Fibroblast of lung (primary cell): ENCODE measurements at regions not wholly inside any gene's neighbourhood (a gene's known extent, or its start where the extent isn't known, plus 50 kb on each side); places are given as distances from the start of the nearest gene placed in this dataset.

ENCODE experiments used
- DNase-seq, 2 donors: peaks; one replicate each; pipeline versions ENCODE4 v3.0.0 to v3.0.0-alpha.2; 2010; ENCODE audit warnings: low read depth in 2 of 2
- H2AFZ ChIP-seq: 2 replicates; pipeline ENCODE4 v1.5.1; 2012; ENCODE audit warnings: low read length, control low read depth, inconsistent platforms
- H3K27ac ChIP-seq: 2 replicates; pipeline ENCODE4 v1.5.1; 2011; ENCODE audit warnings: low read length, control low read depth; ENCODE audit not compliant: insufficient read depth
- H3K27me3 ChIP-seq: 2 replicates; pipeline ENCODE4 v1.5.1; 2011; ENCODE audit warnings: mild to moderate bottlenecking, low read length; ENCODE audit not compliant: control insufficient read depth, insufficient read depth
- H3K36me3 ChIP-seq: 2 replicates; pipeline ENCODE4 v1.5.1; 2011; ENCODE audit warnings: low read length; ENCODE audit not compliant: control insufficient read depth, insufficient read depth
- H3K4me1 ChIP-seq: 2 replicates; pipeline ENCODE4 v1.5.1; 2011; ENCODE audit warnings: low read length; ENCODE audit not compliant: control insufficient read depth, insufficient read depth; ENCODE audit errors: extremely low read depth
- H3K4me2 ChIP-seq: 2 replicates; pipeline ENCODE4 v1.5.1; 2011; ENCODE audit warnings: low read length, control low read depth; ENCODE audit not compliant: insufficient read depth; ENCODE audit errors: extremely low read depth
- H3K4me3 ChIP-seq, 4 experiments: fragments of 200-600 bp in 1 of 4; sonication (generic) in 1 of 4; replicated peaks in 1 of 4; 2 replicates each; pipeline ENCODE4 v1.5.1; 2011 to 2016; ENCODE audit warnings: low read length in 4 of 4, low read depth in 3 of 4, mild to moderate bottlenecking in 3 of 4, control low read depth in 2 of 4, inconsistent platforms in 1 of 4, mixed read lengths in 1 of 4; ENCODE audit not compliant: insufficient read depth in 1 of 4; ENCODE audit errors: control extremely low read depth in 1 of 4
- H3K79me2 ChIP-seq: 2 replicates; pipeline ENCODE4 v1.5.1; 2012; ENCODE audit warnings: mild to moderate bottlenecking, low read length, inconsistent platforms; ENCODE audit not compliant: control insufficient read depth, insufficient read depth
- H3K9ac ChIP-seq: 2 replicates; pipeline ENCODE4 v1.5.1; 2011; ENCODE audit warnings: mild to moderate bottlenecking, low read length, control low read depth; ENCODE audit not compliant: insufficient read depth
- H3K9me3 ChIP-seq: 2 replicates; pipeline ENCODE4 v1.5.1; 2012; ENCODE audit warnings: low read depth, low read length; ENCODE audit not compliant: control insufficient read depth, insufficient read depth
- H4K20me1 ChIP-seq: 2 replicates; pipeline ENCODE4 v1.5.1; 2011; ENCODE audit warnings: low read length; ENCODE audit not compliant: control insufficient read depth, insufficient read depth; ENCODE audit errors: extremely low read depth
- CTCF ChIP-seq, 2 donors: IDR thresholded peaks in 1 of 2; conservative IDR thresholded peaks in 1 of 2; 1 replicate in 1 of 2; 2 replicates in 1 of 2; pipeline ENCODE4 v1.5.1; 2011 to 2012; ENCODE audit warnings: low read length in 2 of 2, control low read depth in 1 of 2, inconsistent platforms in 1 of 2, low read depth in 1 of 2, mild to moderate bottlenecking in 1 of 2
- EZH2 ChIP-seq: IDR thresholded peaks from 2 replicates; pipeline ENCODE4 v1.5.1; 2012; ENCODE audit warnings: low read length, control low read depth, mild to moderate bottlenecking; ENCODE audit errors: missing control alignments

DNA sequence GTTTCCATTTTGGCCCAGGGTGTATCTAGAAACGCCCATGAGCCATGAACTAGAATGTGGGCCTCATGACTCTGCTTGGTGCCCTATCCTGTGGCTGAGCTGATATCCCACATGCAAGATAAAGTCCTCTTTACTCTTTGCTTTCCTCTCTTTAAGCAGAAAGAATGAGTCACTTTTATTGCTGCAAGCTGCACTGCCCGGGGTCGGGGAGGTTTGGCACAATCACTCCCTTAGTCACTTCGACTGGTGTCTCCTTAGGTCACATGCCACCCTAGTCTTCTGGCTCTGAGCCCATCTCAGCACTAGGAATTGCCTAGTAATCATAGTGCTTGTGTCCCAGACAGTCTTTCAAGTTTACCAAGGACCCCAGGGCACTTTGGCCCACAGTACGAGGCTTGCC, 75.1 kb upstream of the CXorf66 start:
- H3K27ac ChIP-seq, result no peak overlapping the region
- H3K79me2 ChIP-seq, result no peaks in the 10 kb centered on the region
- no peaks in the 10 kb centered on the region for H3K4me1 ChIP-seq
- H2AFZ ChIP-seq, result no peak overlapping the region
- no peaks in the 10 kb centered on the region for H4K20me1 ChIP-seq
- H3K4me3 ChIP-seq, result no peak overlapping the region
- no peak overlapping the region for H3K4me2 ChIP-seq
- H3K36me3 ChIP-seq, result no peaks in the 10 kb centered on the region
- no peaks in the 10 kb centered on the region for H3K27me3 ChIP-seq
- H3K9me3 ChIP-seq, result no peaks in the 10 kb centered on the region
- DNase-seq, result peak in 1 of 2 donors; percentile 64
- no peak for TF ChIP-seq EZH2
- TF ChIP-seq CTCF (conservative IDR thresholded peaks at IDR 0.05 in 1 of 2, IDR thresholded peaks at IDR 0.05 in 1 of 2; ENCODE audit: low read depth in 1 of 2, low read length in 2 of 2), result no peak
- no peak overlapping the region for H3K9ac ChIP-seq

DNA sequence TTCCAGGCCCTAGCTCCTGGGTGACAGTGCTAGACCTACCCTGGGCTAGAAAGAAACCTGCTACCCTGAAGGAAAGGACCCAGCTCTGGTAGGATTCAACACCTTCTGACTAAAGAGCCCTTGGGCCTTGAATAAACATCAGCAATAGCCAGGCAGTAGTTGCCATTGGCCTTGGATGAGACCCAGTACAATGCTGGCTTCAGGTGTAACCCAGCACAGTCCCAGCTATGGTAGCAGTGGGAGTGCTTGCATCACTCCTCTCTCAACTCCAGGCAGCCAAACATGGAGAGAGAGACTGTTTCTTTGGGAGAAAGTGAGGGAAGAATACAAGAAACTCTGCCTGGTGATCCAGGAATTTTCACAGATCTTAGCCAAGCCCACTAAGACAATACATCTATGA, 73.5 kb upstream of the CXorf66 start:
- Histone ChIP-seq H3K9me3 (no peaks in the 10 kb centered on the region), H3K79me2 (no peaks in the 10 kb centered on the region)

GRCh38 chrX:140034916-140035315, 69.6 kb upstream of the CXorf66 start:
- no peak for DNase-seq

More for the DNA sequence above, 73.5 kb upstream of the CXorf66 start:
- TF ChIP-seq CTCF (conservative IDR thresholded peaks at IDR 0.05 in 1 of 2, IDR thresholded peaks at IDR 0.05 in 1 of 2; ENCODE audit: low read depth in 1 of 2, low read length in 2 of 2) (no peak), EZH2 (no peak)
- no peaks in the 10 kb centered on the region for H4K20me1 ChIP-seq
- no peaks in the 10 kb centered on the region for H3K4me1 ChIP-seq
- H3K27ac ChIP-seq, result no peak overlapping the region
- no peak overlapping the region for H2AFZ ChIP-seq
- no peaks in the 10 kb centered on the region for H3K36me3 ChIP-seq
- no peak overlapping the region for H3K9ac ChIP-seq
- no peak overlapping the region for H3K4me3 ChIP-seq
- no peak for DNase-seq
- H3K4me2 ChIP-seq, result no peak overlapping the region
- H3K27me3 ChIP-seq, result no peaks in the 10 kb centered on the region

More at GRCh38 chrX:140034916-140035315, 69.6 kb upstream of the CXorf66 start:
- Histone ChIP-seq H3K27me3 (no peaks in the 10 kb centered on the region), H3K9me3 (no peaks in the 10 kb centered on the region), H3K4me3 (no peak overlapping the region), H3K27ac (no peak overlapping the region), H3K4me1 (no peaks in the 10 kb centered on the region), H3K9ac (no peak overlapping the region), H4K20me1 (no peaks in the 10 kb centered on the region), H3K36me3 (no peaks in the 10 kb centered on the region), H2AFZ (no peak overlapping the region), H3K79me2 (no peaks in the 10 kb centered on the region), H3K4me2 (no peak overlapping the region)
- TF ChIP-seq EZH2, result no peak
- TF ChIP-seq CTCF (conservative IDR thresholded peaks at IDR 0.05 in 1 of 2, IDR thresholded peaks at IDR 0.05 in 1 of 2; ENCODE audit: low read depth in 1 of 2, low read length in 2 of 2), result no peak
